Mucosa of stomach (tissue), 1 donor: ENCODE measurements at regions not wholly inside any gene's neighbourhood (a gene's known extent, or its start where the extent isn't known, plus 50 kb on each side); places are given as distances from the start of the nearest gene placed in this dataset.

Experiments
- H3K27me3 ChIP-seq: one replicate; pipeline ENCODE4 v1.7.0; 2013; ENCODE audit warnings: mild to moderate bottlenecking, low read length; ENCODE audit not compliant: control insufficient read depth, insufficient read depth
- H3K36me3 ChIP-seq: one replicate; pipeline ENCODE4 v1.7.0; 2013; ENCODE audit warnings: low read length; ENCODE audit not compliant: control insufficient read depth, insufficient read depth
- H3K4me1 ChIP-seq: one replicate; pipeline ENCODE4 v1.7.0; 2013; ENCODE audit warnings: mild to moderate bottlenecking, low read length; ENCODE audit not compliant: control insufficient read depth, insufficient read depth
- H3K4me3 ChIP-seq: one replicate; pipeline ENCODE4 v1.7.0; 2013; ENCODE audit warnings: low read length
- H3K9ac ChIP-seq: one replicate; pipeline ENCODE4 v1.7.0; 2013; ENCODE audit warnings: mild to moderate bottlenecking, low read length, moderate library complexity
- H3K9me3 ChIP-seq: one replicate; pipeline ENCODE4 v1.7.0; 2013; ENCODE audit warnings: mild to moderate bottlenecking, low read length, moderate library complexity; ENCODE audit not compliant: control insufficient read depth
- donor health status: Pancreatic carcinoma.

DNA sequence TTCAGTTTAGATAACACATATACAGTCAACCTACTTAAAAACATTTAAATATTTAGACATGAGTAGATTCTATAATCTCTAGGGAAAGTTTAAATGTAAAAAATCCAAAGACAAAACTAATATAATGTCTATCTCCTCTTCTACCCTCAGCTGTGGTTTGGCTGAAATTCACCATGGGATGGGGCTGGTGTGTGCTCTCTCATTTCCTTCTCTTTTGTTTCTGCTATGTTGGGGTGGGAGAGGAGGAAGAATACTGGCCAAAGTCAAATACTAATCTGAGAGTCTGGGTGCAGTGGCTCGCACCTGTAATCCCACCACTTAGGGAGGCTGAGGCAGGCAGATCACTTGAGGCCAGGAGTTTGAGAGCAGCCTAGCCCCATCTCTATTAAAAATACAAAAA is 1673.9 kb upstream of the SEL1L start:
- no peak overlapping the region for H3K4me3 ChIP-seq

DNA sequence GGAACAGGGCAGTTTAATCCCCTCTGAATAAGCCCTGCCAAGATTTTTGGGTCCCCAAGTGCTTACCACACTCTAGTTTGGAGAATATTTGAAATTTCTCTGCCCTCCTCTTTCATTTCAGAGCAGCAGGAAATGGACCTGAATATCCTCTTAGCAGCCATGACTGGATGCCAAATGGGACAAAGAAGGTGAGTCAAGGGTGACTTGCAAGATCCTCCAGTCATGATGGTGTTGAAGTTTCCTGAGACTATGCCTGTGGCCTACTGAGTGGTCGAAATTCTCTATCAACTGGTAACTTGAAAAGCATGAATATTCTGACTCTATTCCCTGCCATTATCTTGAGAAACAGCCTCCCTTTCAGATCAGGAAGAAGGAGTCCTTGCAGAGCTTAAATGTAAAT is 1674.7 kb upstream of the SEL1L start:
- Histone ChIP-seq H3K4me3 (no peak overlapping the region), H3K9me3 (no peaks in the 10 kb centered on the region), H3K9ac (no peak overlapping the region), H3K27me3 (no peaks in the 10 kb centered on the region), H3K4me1 (no peaks in the 10 kb centered on the region), H3K36me3 (no peaks in the 10 kb centered on the region)

More for the DNA sequence above, 1673.9 kb upstream of the SEL1L start:
- no peaks in the 10 kb centered on the region for H3K9me3 ChIP-seq
- H3K36me3 ChIP-seq = no peaks in the 10 kb centered on the region
- H3K9ac ChIP-seq = no peak overlapping the region
- H3K27me3 ChIP-seq = no peaks in the 10 kb centered on the region
- H3K4me1 ChIP-seq = no peaks in the 10 kb centered on the region

DNA sequence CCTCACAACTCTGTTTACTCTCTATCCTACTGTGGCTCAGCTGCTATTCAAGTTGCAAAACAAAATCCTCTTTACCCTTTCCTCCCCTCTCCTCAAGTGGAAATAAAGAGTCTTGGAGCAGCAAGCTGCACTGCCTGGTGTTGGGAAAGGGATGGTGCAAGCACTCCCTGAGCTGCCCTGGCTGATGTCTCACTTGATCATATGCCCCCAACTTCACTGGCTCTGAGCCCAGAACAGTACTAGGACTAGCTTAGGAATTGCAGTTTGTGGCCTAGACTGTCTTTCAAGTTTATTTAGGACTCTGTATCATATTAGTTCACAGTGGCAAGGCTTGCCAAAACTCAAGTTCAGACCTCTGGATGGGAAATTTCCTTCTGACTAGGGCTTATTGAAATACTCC is 1683.8 kb upstream of the SEL1L start:
- Histone ChIP-seq H3K9ac (no peak overlapping the region), H3K4me1 (no peaks in the 10 kb centered on the region), H3K4me3 (no peak overlapping the region), H3K27me3 (no peaks in the 10 kb centered on the region), H3K9me3 (no peaks in the 10 kb centered on the region), H3K36me3 (no peaks in the 10 kb centered on the region)

DNA sequence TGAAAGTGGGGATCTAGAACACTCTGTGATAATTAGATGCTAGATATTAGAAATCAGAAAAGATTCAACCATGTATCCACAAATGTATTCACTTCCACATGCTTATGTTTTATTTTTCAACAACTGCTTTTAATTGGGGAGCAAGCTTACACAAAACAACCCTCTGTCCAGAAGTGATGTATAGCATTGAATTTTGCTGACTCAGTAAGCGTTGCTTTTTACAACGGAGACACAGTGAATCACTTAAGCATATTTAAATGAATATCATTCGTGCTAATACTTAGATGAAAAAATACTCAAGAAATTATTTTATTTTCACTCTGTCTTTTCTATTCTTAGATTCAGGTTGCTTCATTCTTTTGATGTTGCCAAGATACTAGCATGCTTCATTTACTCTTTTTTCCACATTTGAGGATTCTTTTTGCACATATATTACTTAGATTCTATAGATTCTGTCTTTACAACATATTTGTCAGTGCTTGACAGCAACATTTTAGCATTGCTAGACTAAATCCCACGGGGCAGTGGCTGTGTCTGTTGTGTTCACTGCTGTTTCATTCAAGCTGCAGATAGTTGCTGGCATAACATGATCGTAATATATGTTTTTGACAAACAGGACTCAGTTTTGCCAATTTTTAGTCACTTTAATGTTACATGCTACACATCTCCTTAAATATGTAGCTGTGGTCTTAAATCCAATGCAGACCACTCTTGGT is 1714.4 kb upstream of the SEL1L start:
- no peak overlapping the region for H3K4me3 ChIP-seq
- no peaks in the 10 kb centered on the region for H3K4me1 ChIP-seq
- no peak overlapping the region for H3K9ac ChIP-seq
- H3K27me3 ChIP-seq = no peaks in the 10 kb centered on the region
- no peaks in the 10 kb centered on the region for H3K9me3 ChIP-seq
- H3K36me3 ChIP-seq = no peaks in the 10 kb centered on the region

DNA sequence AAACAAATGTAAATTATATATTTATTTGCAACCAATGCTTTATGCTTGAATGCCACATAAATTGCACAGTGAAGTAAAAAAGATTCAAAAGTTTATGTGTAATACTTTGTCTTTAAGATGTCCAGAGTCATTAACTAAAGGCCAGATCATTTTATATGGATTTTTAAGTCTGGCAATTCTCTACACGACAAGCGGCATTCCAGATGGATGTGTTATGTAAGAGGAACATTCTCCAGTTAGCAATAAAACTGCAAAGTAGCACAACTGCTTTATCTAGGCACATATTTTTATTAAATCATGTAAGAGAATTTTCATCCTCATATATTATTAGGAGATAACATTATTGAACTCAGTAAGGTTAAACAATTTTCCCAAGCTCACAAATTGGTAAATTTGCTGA is 1717.7 kb upstream of the SEL1L start:
- no peaks in the 10 kb centered on the region for H3K27me3 ChIP-seq
- H3K9ac ChIP-seq = no peak overlapping the region

DNA sequence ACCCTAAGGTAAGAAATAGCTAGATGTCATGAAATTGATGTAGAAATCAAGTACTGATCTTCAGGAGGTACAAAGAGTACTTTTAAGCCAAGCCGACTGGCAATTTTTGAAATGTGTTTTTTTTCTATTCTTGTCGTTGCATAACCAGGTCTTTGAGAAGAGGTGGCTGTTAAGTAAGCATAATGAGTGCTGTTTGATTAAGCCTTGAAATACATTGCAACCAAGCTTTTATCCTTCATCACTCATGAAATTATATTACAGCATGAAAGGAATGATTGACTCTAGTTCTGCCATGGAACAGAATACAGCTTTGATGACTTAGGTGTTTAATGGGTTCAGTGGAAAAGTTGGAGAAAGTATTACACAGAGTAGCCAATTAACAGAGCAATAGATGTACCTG is 1720.2 kb upstream of the SEL1L start:
- Histone ChIP-seq H3K4me3 (no peak overlapping the region), H3K4me1 (no peaks in the 10 kb centered on the region), H3K27me3 (no peaks in the 10 kb centered on the region), H3K9ac (no peak overlapping the region), H3K36me3 (no peaks in the 10 kb centered on the region), H3K9me3 (no peaks in the 10 kb centered on the region)

More for the DNA sequence above, 1717.7 kb upstream of the SEL1L start:
- Histone ChIP-seq H3K9me3 (no peaks in the 10 kb centered on the region), H3K36me3 (no peaks in the 10 kb centered on the region), H3K4me1 (no peaks in the 10 kb centered on the region), H3K4me3 (no peak overlapping the region)

DNA sequence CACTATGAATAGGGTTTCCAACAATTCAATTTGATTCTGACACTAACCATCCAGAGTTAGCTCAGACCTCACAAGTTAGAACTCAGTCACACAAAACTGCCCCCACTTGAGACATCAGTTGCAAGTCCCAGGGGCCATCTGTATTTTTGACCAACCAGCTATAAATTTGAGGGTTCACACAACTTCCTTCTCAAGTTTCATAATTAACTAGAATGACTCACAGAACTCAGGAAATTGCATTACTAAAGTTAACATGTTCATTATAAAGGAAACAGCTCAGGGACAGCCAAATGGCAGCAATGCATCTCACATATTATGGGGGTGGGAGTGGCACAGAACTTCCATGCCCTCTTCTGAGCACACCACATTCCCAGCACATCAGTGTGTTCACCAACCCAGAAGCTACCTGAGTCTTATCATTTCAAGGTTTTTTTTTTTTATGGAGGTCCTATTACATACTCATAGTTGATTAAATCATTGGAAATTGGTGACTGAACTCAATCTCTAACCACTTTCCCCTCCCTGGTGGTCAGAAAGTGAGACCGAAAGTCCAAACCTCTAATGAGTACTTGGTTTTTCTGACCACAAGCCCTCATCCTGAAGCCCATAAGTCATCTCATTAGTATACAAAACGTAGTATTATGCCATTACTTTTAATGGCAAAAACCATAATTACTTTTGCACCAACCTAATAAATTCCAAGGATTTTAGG is 1721.5 kb upstream of the SEL1L start:
- no peaks in the 10 kb centered on the region for H3K27me3 ChIP-seq
- H3K9ac ChIP-seq = no peak overlapping the region
- no peaks in the 10 kb centered on the region for H3K36me3 ChIP-seq

DNA sequence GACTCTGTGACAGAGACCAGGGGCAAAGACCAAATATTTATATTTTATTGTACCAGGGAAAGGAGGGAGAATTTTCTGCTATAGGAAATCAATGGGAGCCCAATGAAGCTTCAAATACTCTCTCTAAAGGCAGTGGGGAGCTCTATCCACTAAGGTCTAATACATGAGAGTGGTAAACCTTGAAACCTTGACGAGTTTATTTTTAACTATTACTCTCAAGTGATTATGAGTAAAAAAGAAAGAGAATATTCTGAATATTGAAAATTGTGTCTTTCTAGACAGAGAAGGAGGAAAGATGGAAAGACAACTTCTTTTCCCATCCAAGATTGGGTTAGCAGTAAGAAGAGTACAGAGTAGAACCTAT is 1722.1 kb upstream of the SEL1L start:
- no peaks in the 10 kb centered on the region for H3K36me3 ChIP-seq
- no peaks in the 10 kb centered on the region for H3K9me3 ChIP-seq
- no peak overlapping the region for H3K9ac ChIP-seq
- no peaks in the 10 kb centered on the region for H3K4me1 ChIP-seq
- H3K4me3 ChIP-seq = no peak overlapping the region
- H3K27me3 ChIP-seq = no peaks in the 10 kb centered on the region

More for the DNA sequence above, 1721.5 kb upstream of the SEL1L start:
- no peaks in the 10 kb centered on the region for H3K4me1 ChIP-seq
- H3K9me3 ChIP-seq = no peaks in the 10 kb centered on the region
- H3K4me3 ChIP-seq = no peak overlapping the region

DNA sequence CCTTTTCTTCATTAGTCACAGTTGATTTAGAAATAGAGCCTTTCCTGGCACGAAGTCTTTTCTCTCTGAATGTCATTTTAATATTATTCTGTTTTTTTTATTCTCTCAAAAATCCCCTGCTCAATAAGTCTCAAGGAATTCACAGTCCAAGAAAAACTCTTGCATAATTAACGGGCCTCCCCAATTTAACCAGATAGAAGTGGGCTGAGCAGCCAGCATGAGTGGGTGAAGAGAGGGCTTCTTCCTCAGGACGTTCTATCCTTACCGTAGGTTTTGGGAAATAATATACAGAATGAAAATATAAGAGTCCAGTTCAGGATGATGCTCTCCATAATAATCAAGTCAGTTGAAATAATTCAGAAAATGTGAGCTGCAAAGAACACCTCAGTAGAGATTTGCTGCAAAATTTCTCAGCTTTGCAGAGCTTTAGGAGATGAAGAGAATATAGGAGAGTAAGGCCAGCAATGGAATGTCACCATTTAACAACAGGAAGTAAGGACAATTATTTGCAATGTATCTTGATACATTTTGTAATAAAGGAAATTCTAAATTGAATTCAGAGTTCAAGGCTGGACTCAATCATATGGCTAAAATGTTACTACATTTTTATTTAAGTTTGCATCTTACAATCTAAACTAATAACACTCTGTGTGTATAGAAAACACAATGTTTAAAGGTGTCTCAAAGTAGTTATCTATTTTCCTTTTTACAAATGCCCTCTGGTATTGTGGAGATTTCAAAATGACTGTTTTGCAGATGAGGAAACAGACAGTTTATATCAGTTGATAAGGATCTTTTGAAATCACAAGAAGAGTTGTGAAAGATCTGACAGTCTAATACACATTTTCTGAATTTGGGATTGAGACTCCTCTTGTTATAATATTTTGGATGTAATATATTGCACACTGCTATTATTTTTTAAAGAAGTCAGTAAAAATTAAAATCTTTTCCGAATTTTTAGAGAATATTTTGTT is 1724.1 kb upstream of the SEL1L start:
- Histone ChIP-seq H3K27me3 (no peaks in the 10 kb centered on the region), H3K4me3 (no peak overlapping the region), H3K36me3 (no peaks in the 10 kb centered on the region), H3K9me3 (no peaks in the 10 kb centered on the region), H3K9ac (no peak overlapping the region), H3K4me1 (no peaks in the 10 kb centered on the region)

DNA sequence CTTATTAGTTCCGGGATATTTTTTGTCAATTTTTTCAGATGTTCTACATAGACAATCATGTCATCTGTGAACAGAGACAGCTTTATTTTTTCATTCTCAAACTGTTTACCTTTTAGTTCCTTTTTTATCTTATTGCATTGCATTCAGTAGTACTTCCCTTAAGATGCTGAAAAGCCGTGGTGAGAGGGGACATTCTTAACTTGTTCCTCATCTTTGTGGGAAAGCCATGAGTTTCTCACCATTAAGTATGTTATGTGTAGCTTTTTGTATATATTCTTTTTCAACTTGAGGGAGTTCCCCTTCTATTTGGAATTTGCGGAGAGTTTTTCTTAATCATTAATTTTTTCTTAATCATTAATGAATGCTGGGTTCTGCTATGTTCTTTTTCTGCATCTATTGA is 1727.1 kb upstream of the SEL1L start:
- Histone ChIP-seq H3K4me3 (no peak overlapping the region), H3K27me3 (no peaks in the 10 kb centered on the region), H3K4me1 (no peaks in the 10 kb centered on the region), H3K9ac (no peak overlapping the region), H3K9me3 (no peaks in the 10 kb centered on the region), H3K36me3 (no peaks in the 10 kb centered on the region)

DNA sequence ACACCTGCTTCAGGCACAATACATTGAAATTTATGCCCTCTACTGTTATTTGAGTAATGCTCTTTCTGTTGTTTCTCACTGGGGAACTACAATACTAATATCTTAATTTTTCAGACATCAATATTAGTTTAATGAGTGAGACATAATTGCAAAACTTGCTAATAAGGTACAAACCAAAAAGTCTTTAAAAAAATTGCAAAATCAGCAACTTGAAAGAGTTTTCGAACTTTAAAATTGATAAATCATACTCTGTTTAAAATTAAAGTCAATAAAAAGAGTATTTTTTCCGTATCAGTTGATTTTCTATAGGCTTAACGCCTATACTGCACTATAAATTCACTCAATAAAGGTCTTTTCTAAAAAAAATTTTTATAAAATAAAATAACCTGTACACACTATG is 1735.9 kb upstream of the SEL1L start:
- H3K9ac ChIP-seq = no peak overlapping the region
- H3K36me3 ChIP-seq = no peaks in the 10 kb centered on the region
- no peak overlapping the region for H3K4me3 ChIP-seq
- no peaks in the 10 kb centered on the region for H3K9me3 ChIP-seq
- no peaks in the 10 kb centered on the region for H3K4me1 ChIP-seq
- no peaks in the 10 kb centered on the region for H3K27me3 ChIP-seq

DNA sequence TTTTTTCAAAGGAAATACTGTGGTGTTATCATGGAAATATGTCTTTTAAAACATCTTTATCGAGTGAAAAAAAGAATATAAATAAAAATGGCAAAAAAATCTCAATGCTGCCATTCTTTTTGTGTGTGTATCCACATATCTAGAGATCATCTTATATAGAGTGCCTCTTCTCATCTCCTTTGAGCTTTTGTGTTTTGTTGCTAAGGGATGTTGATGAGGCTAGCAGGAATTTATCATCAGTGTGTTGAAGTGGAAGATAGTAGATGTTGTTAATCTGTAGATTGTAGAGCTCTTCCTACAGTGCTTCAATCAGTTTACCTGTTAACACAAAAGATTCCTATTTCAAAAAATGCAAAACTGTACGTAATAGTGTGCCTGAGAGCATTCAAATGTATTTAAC is 1738.0 kb upstream of the SEL1L start:
- no peaks in the 10 kb centered on the region for H3K4me1 ChIP-seq
- H3K36me3 ChIP-seq = no peaks in the 10 kb centered on the region
- H3K9me3 ChIP-seq = no peaks in the 10 kb centered on the region
- H3K4me3 ChIP-seq = no peak overlapping the region
- no peak overlapping the region for H3K9ac ChIP-seq
- H3K27me3 ChIP-seq = no peaks in the 10 kb centered on the region
